CD1c-positive myeloid dendritic cell (primary cell): ENCODE measurements at regions not wholly inside any gene's neighbourhood (a gene's known extent, or its start where the extent isn't known, plus 50 kb on each side); places are given as distances from the start of the nearest gene placed in this dataset.

Experiments used
- DNase-seq: peaks from one replicate; pipeline ENCODE4 v3.0.0-alpha.2; 2016; ENCODE audit errors: extremely low spot score

GRCh38 chr14:100955201-100955600 lies 51.7 kb upstream of the RTL1 start:
- no peak for DNase-seq

- DNase-seq: no peak
Measured at GRCh38 chr14:100962494-100962893, 59.0 kb upstream of the RTL1 start.

DNA sequence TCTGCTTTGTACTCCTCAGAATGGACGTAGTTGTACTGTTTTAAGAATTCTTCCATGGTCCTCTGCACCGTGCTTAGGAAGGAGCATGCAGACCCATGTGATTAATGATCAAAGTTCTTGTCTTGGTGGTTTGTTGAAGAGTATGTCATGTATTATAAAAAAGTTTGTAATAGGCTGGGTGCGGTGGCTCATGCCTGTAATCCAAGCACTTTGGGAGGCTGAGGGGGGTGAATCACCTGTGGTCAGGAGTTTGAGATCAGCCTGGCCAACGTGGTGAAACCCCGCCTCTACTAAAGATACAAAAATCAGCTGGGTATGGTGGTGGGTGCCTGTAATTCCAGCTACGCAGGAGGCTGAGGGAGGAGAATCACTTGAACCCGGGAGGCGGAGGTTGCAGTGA lies 61.8 kb upstream of the RTL1 start:
- no peak for DNase-seq

DNA sequence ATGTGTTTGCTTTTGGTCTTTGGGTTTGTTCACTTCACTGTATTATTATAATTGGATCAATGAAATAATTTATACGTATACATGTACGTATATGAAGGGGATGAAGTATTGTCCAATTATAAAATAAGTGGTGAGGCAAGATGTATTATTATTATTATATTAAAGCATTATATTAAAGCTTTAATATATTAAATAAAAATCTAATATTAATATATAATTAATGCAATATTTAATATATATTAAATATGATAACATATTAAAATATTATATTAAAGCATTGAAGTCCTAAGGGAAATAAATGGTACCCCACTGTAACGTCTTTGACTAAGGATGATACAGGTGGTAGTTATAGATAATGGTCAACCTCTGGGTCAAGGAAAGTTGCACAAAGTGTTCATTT lies 63.7 kb upstream of the RTL1 start:
- no peak for DNase-seq

DNA sequence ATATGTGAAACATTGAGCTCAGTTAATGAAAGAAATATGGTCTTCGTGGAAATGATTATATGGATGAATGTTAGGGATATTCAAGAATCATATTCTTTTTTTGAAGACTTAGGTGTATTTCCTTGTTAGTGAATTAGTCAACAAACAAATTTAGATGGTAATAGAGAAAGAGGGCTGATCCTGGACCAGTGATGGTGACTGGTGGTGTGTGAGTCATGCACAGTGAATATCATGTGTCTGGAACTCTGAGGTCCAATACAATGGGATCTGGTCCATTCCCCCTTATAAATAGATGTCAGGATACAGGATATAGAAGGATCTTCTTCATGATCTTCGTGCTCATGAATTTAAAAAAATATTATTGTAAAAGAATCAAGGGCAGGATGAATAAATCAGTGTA lies 64.4 kb upstream of the RTL1 start:
- no peak for DNase-seq

GRCh38 chr14:100972118-100972897 lies 68.8 kb upstream of the RTL1 start:
- DNase-seq: no peak

DNA sequence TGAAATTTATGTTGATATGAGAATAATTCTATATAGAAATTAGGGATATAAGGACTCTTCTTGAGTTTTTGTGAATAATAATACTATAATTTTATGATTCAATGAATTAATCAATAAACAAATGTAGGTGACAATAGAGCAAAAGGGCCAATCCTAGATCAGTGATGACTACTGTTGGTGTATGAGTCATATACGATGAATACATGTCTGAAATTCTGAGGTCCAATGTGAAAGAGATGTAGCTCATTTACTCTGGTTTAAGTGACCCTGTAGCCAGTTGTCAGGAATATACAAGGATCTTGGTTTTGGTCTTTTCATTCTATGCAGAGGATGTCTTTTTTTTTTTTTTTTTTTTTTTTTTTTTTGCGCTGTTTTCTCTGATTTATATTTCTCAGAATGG lies 72.1 kb upstream of the RTL1 start:
- no peak for DNase-seq

GRCh38 chr14:100979079-100979478 lies 75.6 kb upstream of the RTL1 start:
- DNase-seq: no peak

GRCh38 chr14:100979780-100980179 lies 76.3 kb upstream of the RTL1 start:
- no peak for DNase-seq

DNA sequence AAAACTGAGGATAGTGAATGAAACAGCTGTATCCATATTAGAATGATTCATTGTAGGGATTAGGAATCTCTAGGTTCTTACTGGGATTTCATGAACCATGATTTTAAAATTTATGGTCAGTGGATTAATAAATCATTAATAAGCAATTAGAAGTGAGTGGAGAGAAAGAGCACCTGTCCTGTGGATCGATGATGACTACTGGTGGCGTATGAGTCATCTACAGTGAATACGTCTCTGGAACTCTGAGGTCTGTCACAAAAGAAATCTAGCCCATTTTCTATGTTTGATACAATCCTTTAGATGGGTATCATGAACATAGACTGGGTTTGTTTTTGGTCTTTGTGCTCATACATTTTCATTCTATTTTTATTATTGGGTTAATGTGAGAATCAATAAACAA lies 77.3 kb upstream of the RTL1 start:
- no peak for DNase-seq

DNA sequence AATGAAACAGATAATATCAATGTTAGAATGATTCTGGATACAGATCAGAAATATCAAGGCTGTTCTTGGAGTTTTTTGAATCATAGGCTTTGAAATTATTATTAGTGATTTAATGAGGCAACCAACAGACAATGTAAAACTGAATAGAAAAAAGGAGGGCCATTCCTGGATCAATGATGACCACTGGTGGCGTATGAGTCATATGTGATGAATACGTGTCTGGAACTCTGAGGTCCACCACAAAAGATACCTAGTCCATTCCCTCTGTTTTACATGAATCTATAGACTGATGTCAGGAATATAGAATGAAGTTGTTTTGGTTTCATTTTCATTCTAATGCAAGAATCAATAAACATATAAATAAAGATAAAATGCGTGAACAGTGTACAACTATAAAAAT lies 78.3 kb upstream of the RTL1 start:
- DNase-seq: no peak

- DNase-seq: no peak
Measured at GRCh38 chr14:100982353-100982752, 78.8 kb upstream of the RTL1 start.

DNA sequence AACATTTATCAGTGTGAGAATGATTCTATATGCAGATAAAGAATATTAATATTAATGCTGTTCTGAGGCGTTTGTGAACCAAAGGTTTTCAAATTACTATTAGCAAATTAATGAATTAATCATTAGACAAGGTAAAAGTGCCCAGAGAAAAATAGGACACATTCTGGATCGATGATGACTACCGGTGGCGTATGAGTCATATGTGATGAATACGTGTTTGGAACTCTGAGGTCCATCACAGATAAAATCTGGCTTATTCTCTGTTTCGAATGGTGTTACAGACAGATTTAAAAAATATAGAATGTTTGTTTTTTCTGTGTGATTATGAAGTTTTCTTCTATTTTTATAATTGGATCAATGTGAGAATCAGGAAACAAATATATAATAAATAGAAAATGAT lies 79.2 kb upstream of the RTL1 start:
- no peak for DNase-seq

- no peak for DNase-seq
Measured at GRCh38 chr14:100983710-100984109, 80.2 kb upstream of the RTL1 start.

DNA sequence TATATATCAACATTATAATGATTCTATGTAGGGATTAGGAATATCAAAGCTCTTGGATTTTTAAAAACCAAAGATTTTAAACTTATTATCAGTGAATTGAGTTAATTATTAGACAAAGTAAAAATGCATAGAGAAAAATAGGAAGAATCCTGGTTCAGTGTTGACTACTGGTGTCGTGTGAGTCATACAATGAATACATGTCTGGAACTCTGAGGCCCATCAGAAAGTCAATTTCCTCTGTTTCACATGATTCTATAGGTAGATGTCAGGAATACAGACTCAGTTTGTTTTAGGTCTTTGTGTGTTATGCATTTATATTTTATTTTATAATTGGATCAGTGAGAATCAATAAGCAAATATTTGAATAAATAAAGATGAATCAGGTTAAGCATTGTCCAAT lies 84.5 kb upstream of the RTL1 start:
- no peak for DNase-seq

DNA sequence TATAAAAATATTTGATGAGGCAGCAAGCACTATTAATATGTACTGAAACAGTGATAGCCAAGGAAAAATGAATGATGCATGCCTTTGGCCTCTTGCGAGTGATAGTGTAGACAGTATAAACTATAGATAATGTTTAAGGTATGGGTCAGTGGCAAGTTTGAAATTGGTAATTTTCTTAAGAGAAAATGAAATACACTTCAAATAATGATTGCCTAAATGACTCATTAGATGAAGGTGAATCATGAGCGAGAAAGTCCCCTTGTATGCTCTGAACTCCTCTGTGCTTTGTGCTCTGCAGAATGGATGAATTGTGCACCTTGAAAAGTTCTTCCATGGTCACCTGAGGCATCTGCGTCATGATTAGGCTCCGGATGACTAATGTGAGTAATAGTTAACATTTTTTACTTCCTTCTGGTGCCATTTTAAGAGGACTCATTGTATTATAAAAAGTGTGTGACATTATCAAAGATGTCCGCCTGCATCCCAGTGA lies 84.9 kb upstream of the RTL1 start:
- no peak for DNase-seq

GRCh38 chr14:100988956-100989355 lies 85.4 kb upstream of the RTL1 start:
- DNase-seq: no peak

DNA sequence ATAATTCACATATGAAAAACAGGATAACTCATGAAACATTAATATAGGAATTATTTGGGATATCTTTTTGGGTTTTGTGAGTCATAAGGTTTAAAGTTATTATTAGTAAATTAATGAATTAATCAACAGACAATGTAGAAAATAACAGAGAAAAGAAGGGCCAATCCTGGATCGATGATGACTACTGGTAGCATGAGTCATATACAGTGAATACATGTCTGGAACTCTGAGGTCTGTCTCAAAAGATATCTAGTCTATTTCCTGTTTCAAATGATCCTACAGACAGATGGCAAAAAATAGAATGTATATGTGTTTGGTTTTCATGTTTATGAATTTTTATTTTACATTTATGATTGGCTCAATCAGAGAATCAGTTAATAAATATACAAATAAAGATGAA lies 86.4 kb upstream of the RTL1 start:
- no peak for DNase-seq

DNA sequence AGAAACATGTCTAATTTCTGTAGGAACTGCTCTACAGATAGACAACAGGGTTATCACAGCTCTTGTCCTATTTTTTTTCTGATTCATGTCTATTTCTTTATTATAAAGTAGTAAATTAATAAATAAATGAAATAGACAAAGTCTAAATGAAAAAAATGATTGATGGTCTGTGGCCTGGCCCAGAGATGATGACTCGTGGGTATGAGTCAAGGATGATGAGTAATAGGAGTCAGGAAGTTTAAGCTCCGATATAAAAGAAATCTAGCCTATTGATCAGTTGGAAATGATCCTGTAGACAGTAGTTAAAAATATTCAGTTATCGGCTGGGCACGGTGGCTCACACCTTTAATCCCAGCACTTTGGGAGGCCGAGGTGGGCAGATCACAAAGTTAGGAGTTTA lies 90.6 kb upstream of the RTL1 start:
- DNase-seq: no peak

DNA sequence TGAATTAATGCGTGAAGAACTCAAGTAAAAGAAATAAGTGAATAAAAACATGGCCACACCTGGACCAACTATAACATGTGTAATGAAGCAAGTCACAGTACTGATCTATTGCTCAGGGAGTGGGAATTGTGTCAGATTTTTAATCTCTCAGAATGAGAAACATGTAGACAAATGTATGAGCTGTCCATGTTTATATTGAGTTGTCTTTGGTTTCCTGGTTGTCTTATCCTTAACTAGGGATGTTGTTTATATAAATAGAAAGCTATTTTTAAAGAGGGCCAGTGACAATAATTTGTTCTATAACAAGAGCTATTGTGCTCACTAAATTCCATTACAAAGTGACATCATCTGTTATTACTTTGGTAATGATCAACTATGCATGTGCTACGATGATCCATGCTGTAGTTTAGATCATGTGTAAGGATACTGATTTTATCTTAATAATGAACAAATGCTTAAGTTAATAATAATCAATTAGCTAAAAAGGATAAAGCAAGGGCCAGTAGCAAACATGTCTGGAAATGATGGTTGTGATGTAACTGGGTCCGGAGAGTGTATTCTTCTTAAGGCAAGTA lies 91.3 kb upstream of the RTL1 start:
- no peak for DNase-seq

- DNase-seq: no peak
Measured at GRCh38 chr14:101000711-101001250, 97.3 kb upstream of the RTL1 start.

GRCh38 chr14:101001311-101002069 lies 98.0 kb upstream of the RTL1 start:
- no peak for DNase-seq

DNA sequence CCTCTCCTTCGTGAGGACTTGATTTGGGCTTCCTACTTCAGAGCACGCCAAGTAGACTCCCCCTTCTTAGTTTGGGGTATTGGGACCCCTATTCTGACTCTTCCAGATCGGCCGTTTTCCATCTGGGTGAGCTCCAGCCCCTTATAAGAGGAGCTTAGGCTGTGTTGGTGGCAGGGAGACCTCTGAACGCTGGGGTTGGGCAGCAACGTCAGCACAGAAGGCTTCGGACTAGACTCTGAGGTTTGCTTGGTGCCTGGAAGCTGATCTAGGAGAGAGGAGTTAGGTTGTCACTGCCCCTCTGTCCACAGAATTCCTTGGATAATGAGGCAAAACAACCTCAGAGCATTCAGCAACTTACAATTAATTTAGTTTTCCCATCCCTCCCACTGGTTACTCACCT lies 99.2 kb upstream of the RTL1 start:
- no peak for DNase-seq
